ENCODE measurements at regions not wholly inside any gene's neighbourhood (a gene's known extent, or its start where the extent isn't known, plus 50 kb on each side); places are given as distances from the start of the nearest gene placed in this dataset.

GRCh38 chr9:89943309-89943708 is 338.5 kb downstream of the GADD45G start:
- TF ChIP-seq CTCF (conservative IDR thresholded peaks at IDR 0.05; ENCODE audit: low read depth in 2 of 2): no peak
- TF ChIP-seq EZH2 (IDR thresholded peaks at IDR 0.05; ENCODE audit: low read depth, unreplicated experiment): no peak
- TF ChIP-seq POLR2AphosphoS5 (IDR thresholded peaks at IDR 0.05; ENCODE audit: low read depth): no peak
- no peak for TF ChIP-seq REST (IDR thresholded peaks at IDR 0.05; ENCODE audit: unreplicated experiment)
- no peak for TF ChIP-seq JUNB (IDR thresholded peaks at IDR 0.05; ENCODE audit: unreplicated experiment)
- no peak for TF ChIP-seq CREB1 (CRISPR knock-in tag; IDR thresholded peaks at IDR 0.05; ENCODE audit: low read depth)
- TF ChIP-seq EZH2phosphoT487 (IDR thresholded peaks at IDR 0.05; ENCODE audit: unreplicated experiment): no peak
- no peak for TF ChIP-seq STAT1 (IDR thresholded peaks at IDR 0.05; ENCODE audit: unreplicated experiment)
- no peak for TF ChIP-seq NANOG (IDR thresholded peaks at IDR 0.05; ENCODE audit: borderline replicate concordance)
- no peak for TF ChIP-seq ETS1 (IDR thresholded peaks at IDR 0.05)

All from GM23338 (cell line).